ENCODE measurements at regions not wholly inside any gene's neighbourhood (a gene's known extent, or its start where the extent isn't known, plus 50 kb on each side); places are given as distances from the start of the nearest gene placed in this dataset.

DNA sequence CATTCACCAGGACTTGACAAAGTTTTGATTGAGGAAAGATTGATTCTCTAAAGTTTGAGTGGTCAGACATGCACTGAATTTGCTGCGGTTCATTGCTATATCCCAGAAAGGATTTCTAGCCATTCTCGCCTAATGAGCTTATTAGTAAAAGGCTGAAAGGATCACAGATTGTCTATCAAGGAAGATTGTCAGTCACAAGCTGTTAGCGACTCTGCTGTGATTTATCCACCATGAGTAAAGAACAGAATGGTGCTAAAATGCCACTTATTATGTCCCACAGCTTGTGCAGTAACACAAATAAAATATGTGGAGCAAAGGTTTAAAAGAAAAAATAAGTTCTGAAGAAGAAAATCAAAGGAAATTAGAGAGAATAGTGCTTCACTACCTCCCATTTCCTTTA is 701.2 kb upstream of the CDH7 start:
- TF ChIP-seq ADNP (tag; IDR thresholded peaks at IDR 0.05) (no peak), L3MBTL2 (IDR thresholded peaks at IDR 0.05) (no peak), TEAD2 (tag; IDR thresholded peaks at IDR 0.05) (no peak)
- TF ChIP-seq, protein P1, sequence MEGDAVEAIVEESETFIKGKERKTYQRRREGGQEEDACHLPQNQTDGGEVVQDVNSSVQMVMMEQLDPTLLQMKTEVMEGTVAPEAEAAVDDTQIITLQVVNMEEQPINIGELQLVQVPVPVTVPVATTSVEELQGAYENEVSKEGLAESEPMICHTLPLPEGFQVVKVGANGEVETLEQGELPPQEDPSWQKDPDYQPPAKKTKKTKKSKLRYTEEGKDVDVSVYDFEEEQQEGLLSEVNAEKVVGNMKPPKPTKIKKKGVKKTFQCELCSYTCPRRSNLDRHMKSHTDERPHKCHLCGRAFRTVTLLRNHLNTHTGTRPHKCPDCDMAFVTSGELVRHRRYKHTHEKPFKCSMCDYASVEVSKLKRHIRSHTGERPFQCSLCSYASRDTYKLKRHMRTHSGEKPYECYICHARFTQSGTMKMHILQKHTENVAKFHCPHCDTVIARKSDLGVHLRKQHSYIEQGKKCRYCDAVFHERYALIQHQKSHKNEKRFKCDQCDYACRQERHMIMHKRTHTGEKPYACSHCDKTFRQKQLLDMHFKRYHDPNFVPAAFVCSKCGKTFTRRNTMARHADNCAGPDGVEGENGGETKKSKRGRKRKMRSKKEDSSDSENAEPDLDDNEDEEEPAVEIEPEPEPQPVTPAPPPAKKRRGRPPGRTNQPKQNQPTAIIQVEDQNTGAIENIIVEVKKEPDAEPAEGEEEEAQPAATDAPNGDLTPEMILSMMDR (IDR thresholded peaks at IDR 0.05 in 2 of 3, conservative IDR thresholded peaks at IDR 0.05 in 1 of 3; ENCODE audit: insufficient read depth in 2 of 3, low read depth in 1 of 3, low read length in 3 of 3), result no peak

Measured in K562 (cell line).